ENCODE measurements at regions not wholly inside any gene's neighbourhood (a gene's known extent, or its start where the extent isn't known, plus 50 kb on each side); places are given as distances from the start of the nearest gene placed in this dataset.
A peak's percentile ranks its signal among the peaks of the same experiment; 100 is the strongest.

DNA sequence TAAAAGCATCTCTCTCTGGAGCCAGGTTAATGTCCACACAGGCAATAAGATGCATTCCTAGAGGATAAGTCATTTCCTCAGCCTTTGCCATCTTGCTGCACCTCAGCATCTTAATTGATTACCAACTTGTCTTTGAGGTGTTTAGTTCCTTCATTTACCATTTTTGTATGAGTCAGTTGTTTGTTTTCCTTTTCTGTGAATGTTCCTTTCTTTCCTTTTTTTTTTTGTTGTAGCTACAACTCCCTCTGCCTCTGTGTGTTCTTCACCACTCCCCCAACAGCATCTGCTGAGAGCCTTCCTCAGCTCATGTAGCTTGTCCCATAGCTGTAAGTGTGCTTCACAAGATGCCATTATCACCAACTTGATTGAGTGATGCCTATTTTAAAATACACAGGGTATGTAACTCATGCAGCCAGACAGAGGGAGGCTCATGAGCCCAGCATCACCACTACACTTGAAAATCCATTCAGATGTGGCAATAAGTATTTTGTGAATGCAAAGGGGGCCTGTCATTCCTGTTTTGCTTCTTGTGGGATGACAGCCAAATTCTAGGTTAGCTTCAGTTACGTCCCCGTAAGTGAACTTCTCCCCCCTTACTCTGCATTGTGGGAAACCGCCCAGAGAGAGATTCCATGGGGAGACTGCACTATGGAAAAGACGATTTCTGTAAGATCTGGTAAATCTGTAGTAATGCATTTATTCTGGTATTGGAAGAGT lies 315.9 kb upstream of the ZEB2 start:
- Mint-ChIP-seq H3K9me3 (no peaks in the 10 kb centered on the region), H3K4me3 (no peak overlapping the region), H3K4me1 (peaks cover 3% of the 10 kb centered on the region; the same call in 1 of the 3 replicates), H3K36me3 (ENCODE audit: low read depth) (no peaks in the 10 kb centered on the region), H3K27me3 (ENCODE audit: insufficient read depth, low read depth, poor library complexity) (no peaks in the 10 kb centered on the region), H3K27ac (no peak overlapping the region)
- peaks cover 8% of the 10 kb centered on the region; the same call in 1 of the 2 replicates for H3K4me1 ChIP-seq (ENCODE audit: insufficient read depth)
- H3K36me3 ChIP-seq (ENCODE audit: insufficient read depth) = no peaks in the 10 kb centered on the region
- DNase-seq (ENCODE audit: low spot score) (no peak), ATAC-seq (no peak)
- H3K9me2 ChIP-seq (ENCODE audit: insufficient read depth) = no peaks in the 10 kb centered on the region
- no peak overlapping the region for H3K4me2 ChIP-seq
- H2AFZ ChIP-seq = peak overlapping the region; percentile 65
- H3F3A ChIP-seq (replicated peaks; ENCODE audit: low read depth) = no peaks in the 10 kb centered on the region
- no peaks in the 10 kb centered on the region for H3K79me2 ChIP-seq (replicated peaks; ENCODE audit: insufficient read depth)
- H3K27me3 ChIP-seq (ENCODE audit: insufficient read depth) = no peaks in the 10 kb centered on the region
- TF ChIP-seq ZNF331 (CRISPR knock-in tag; IDR thresholded peaks at IDR 0.05; ENCODE audit: low read depth) = no peak
- no peak for TF ChIP-seq EZH2phosphoT487 (IDR thresholded peaks at IDR 0.05; ENCODE audit: unreplicated experiment)
- no peak for TF ChIP-seq ZNF462 (CRISPR knock-in tag; IDR thresholded peaks at IDR 0.05)
- no peak for TF ChIP-seq NANOG (IDR thresholded peaks at IDR 0.05; ENCODE audit: borderline replicate concordance)
- TF ChIP-seq, protein P1, sequence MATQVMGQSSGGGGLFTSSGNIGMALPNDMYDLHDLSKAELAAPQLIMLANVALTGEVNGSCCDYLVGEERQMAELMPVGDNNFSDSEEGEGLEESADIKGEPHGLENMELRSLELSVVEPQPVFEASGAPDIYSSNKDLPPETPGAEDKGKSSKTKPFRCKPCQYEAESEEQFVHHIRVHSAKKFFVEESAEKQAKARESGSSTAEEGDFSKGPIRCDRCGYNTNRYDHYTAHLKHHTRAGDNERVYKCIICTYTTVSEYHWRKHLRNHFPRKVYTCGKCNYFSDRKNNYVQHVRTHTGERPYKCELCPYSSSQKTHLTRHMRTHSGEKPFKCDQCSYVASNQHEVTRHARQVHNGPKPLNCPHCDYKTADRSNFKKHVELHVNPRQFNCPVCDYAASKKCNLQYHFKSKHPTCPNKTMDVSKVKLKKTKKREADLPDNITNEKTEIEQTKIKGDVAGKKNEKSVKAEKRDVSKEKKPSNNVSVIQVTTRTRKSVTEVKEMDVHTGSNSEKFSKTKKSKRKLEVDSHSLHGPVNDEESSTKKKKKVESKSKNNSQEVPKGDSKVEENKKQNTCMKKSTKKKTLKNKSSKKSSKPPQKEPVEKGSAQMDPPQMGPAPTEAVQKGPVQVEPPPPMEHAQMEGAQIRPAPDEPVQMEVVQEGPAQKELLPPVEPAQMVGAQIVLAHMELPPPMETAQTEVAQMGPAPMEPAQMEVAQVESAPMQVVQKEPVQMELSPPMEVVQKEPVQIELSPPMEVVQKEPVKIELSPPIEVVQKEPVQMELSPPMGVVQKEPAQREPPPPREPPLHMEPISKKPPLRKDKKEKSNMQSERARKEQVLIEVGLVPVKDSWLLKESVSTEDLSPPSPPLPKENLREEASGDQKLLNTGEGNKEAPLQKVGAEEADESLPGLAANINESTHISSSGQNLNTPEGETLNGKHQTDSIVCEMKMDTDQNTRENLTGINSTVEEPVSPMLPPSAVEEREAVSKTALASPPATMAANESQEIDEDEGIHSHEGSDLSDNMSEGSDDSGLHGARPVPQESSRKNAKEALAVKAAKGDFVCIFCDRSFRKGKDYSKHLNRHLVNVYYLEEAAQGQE (IDR thresholded peaks at IDR 0.05; ENCODE audit: unreplicated experiment) = no peak
- no peak for TF ChIP-seq ZNF114 (CRISPR knock-in tag; IDR thresholded peaks at IDR 0.05)
- TF ChIP-seq JUNB (IDR thresholded peaks at IDR 0.05; ENCODE audit: unreplicated experiment) = no peak
- TF ChIP-seq CREB1 (CRISPR knock-in tag; IDR thresholded peaks at IDR 0.05; ENCODE audit: low read depth) = no peak
- no peak for TF ChIP-seq EZH2 (IDR thresholded peaks at IDR 0.05; ENCODE audit: low read depth, unreplicated experiment)
- TF ChIP-seq STAT1 (IDR thresholded peaks at IDR 0.05; ENCODE audit: unreplicated experiment) = no peak
- no peak for TF ChIP-seq CTCF (conservative IDR thresholded peaks at IDR 0.05; ENCODE audit: low read depth in 2 of 2)
- TF ChIP-seq POLR2AphosphoS5 (IDR thresholded peaks at IDR 0.05; ENCODE audit: low read depth) = no peak
- TF ChIP-seq, protein P2, sequence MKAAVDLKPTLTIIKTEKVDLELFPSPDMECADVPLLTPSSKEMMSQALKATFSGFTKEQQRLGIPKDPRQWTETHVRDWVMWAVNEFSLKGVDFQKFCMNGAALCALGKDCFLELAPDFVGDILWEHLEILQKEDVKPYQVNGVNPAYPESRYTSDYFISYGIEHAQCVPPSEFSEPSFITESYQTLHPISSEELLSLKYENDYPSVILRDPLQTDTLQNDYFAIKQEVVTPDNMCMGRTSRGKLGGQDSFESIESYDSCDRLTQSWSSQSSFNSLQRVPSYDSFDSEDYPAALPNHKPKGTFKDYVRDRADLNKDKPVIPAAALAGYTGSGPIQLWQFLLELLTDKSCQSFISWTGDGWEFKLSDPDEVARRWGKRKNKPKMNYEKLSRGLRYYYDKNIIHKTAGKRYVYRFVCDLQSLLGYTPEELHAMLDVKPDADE (IDR thresholded peaks at IDR 0.05) = no peak
- no peak overlapping the region for H3K27ac ChIP-seq (ENCODE audit: low read depth)
- H3K4me3 ChIP-seq = no peak overlapping the region
- no peaks in the 10 kb centered on the region for H4K20me1 ChIP-seq (replicated peaks; ENCODE audit: insufficient read depth)

Data from GM23338 (cell line).